HepG2 (cell line): ENCODE measurements at regions not wholly inside any gene's neighbourhood (a gene's known extent, or its start where the extent isn't known, plus 50 kb on each side); places are given as distances from the start of the nearest gene placed in this dataset.

Source experiments
- ATAC-seq: fragments of 200-7000 bp; cut with Tn5 transposase; 3 replicates; pipeline ENCODE4 v1.9.1; 2020; ENCODE audit warnings: mild to moderate bottlenecking, moderate library complexity
- BruUV-seq: library from RNA; stranded (reverse); fragments of 400-500 nt; replicated peaks from 2 replicates; lab custom pipeline; 2021; lab: Mats Ljungman, UMichigan
- CTCF ChIA-PET: fragments of 300-600 bp; formaldehyde crosslinking; extraction: SDS; loops from one replicate; lab custom pipeline; 2021; ENCODE audit warnings: low total read pairs, inconsistent platforms, low intra/inter-chr PET ratio; lab: Yijun Ruan, JAX
- POLR2A ChIA-PET: fragments of 350-600 bp; sonication (Branson Sonifier 250); formaldehyde crosslinking; loops from one replicate; lab custom pipeline; 2020; ENCODE audit warnings: antibody characterized with exemption, inconsistent platforms; lab: Yijun Ruan, JAX
- DNase-seq: peaks from one replicate; pipeline ENCODE4 v3.0.0-alpha.2; 2015; ENCODE audit warnings: low spot score
- FAIRE-seq: peaks from 3 replicates; lab custom pipeline; 2011; peaks lifted over from hg19 to GRCh38; lab: Jason Lieb, UNC
- H2AFZ ChIP-seq: one replicate; pipeline ENCODE4 v1.6.1; 2011; ENCODE audit warnings: low read length, inconsistent platforms
- H3K27ac ChIP-seq: fragments of 300-600 bp; 3 replicates; pipeline ENCODE4 v1.8.0; 2011; ENCODE audit warnings: mixed run types, mild to moderate bottlenecking, mixed read lengths, low read length, inconsistent platforms; ENCODE audit not compliant: insufficient read depth; ENCODE audit errors: extremely low read length
- H3K27me3 ChIP-seq, 2 experiments: fragments of 200-600 bp in 1 of 2; 2 replicates in 1 of 2; 3 replicates in 1 of 2; pipeline versions ENCODE4 v1.6.0 to v1.8.0; 2011; ENCODE audit warnings: low read length in 2 of 2, mild to moderate bottlenecking in 2 of 2, moderate library complexity in 2 of 2, inconsistent platforms in 1 of 2; ENCODE audit not compliant: insufficient read depth in 2 of 2, control insufficient read depth in 1 of 2
- H3K36me3 ChIP-seq, 2 experiments: fragments of 200-600 bp in 1 of 2; replicated peaks in 1 of 2; 2 replicates in 1 of 2; 3 replicates in 1 of 2; pipeline versions ENCODE4 v1.5.1 to v1.8.0; 2011; ENCODE audit warnings: low read length in 2 of 2, inconsistent platforms in 1 of 2; ENCODE audit not compliant: insufficient read depth in 2 of 2, control insufficient read depth in 1 of 2
- H3K4me1 ChIP-seq: 2 replicates; pipeline ENCODE4 v1.5.1; 2012; ENCODE audit warnings: low read length, inconsistent platforms; ENCODE audit not compliant: insufficient read depth
- H3K4me2 ChIP-seq: 2 replicates; pipeline ENCODE4 v1.6.0; 2011; ENCODE audit warnings: low read depth, low read length, inconsistent platforms
- H3K4me3 ChIP-seq, 3 experiments: fragments of 200-600 bp in 1 of 3; sonication (generic), shearing (Covaris generic) in 1 of 3; replicated peaks in 1 of 3; 2 replicates each; pipeline ENCODE4 v1.5.1; 2011 to 2016; ENCODE audit warnings: low read length in 3 of 3, inconsistent platforms in 2 of 3, low read depth in 2 of 3, mild to moderate bottlenecking in 2 of 3, control low read depth in 1 of 3, mixed read lengths in 1 of 3; ENCODE audit not compliant: insufficient read depth in 1 of 3
- H3K79me2 ChIP-seq: one replicate; pipeline ENCODE4 v1.6.1; 2011; ENCODE audit warnings: low read length, inconsistent platforms; ENCODE audit not compliant: insufficient read depth
- H3K9ac ChIP-seq: 2 replicates; pipeline ENCODE4 v1.6.0; 2011; ENCODE audit warnings: mild to moderate bottlenecking, low read depth, low read length, inconsistent platforms; ENCODE audit not compliant: insufficient read depth
- H3K9me3 ChIP-seq: 2 replicates; pipeline ENCODE4 v1.5.1; 2012; ENCODE audit warnings: mild to moderate bottlenecking, low read length
- H4K20me1 ChIP-seq: 2 replicates; pipeline ENCODE4 v1.6.0; 2011; ENCODE audit warnings: inconsistent platforms, mild to moderate bottlenecking, low read length, moderate library complexity; ENCODE audit not compliant: insufficient read depth
- ATF5 ChIP-seq: sonication (generic); formaldehyde crosslinking; IDR thresholded peaks from 2 replicates; pipeline ENCODE4 v1.4.0; 2020; ENCODE audit warnings: mild to moderate bottlenecking, low read depth, missing genetic modification reagents
- HDAC6 ChIP-seq: fragments of 200-600 bp; sonication (generic); IDR thresholded peaks from 2 replicates; pipeline ENCODE4 v1.7.0; 2017; ENCODE audit warnings: mild to moderate bottlenecking, antibody characterized with exemption, low read length, low read depth
- STAG1 ChIP-seq: sonication (generic); formaldehyde crosslinking; IDR thresholded peaks from 2 replicates; pipeline ENCODE4 v1.4.0; 2020; ENCODE audit warnings: missing genetic modification reagents
- U2AF1 ChIP-seq: fragments of 200-400 bp; formaldehyde crosslinking; optimal IDR thresholded peaks from 2 replicates; pipeline ENCODE3; 2017; ENCODE audit warnings: mild to moderate bottlenecking, low read depth, low read length
- ZNF557 ChIP-seq: sonication (generic); formaldehyde crosslinking; IDR thresholded peaks from 2 replicates; pipeline ENCODE4 v1.4.0; 2020; ENCODE audit warnings: missing genetic modification reagents
- ZNF687 ChIP-seq: sonication (generic); formaldehyde crosslinking; IDR thresholded peaks from 2 replicates; pipeline ENCODE4 v1.5.1; 2020; ENCODE audit warnings: mild to moderate bottlenecking, missing genetic modification reagents, moderate library complexity
- WGBS: methylation state at CpG from one replicate; pipeline ENCODE4 v1.1.6; 2017; ENCODE audit warnings: low lambda C conversion rate; 5-methylcytosine and 5-hydroxymethylcytosine counted together
- in situ Hi-C: cut with HindIII; loops from 2 replicates; pipeline ENCODE4 v1.10.0; 2017; ENCODE audit warnings: low pct_unique_long_range_greater_than_20kb; ENCODE audit not compliant: extremely low pct_ligation_motif_present
- intact Hi-C: fragments of 100-400 bp; cut with micrococcal nuclease; formaldehyde crosslinking; loops from one replicate; pipeline ENCODE4 v1.10.0; 2022; ENCODE audit not compliant: unreplicated experiment
- TF ChIP-seq, protein P1 (sequence below): sonication (generic); formaldehyde crosslinking; IDR thresholded peaks from 2 replicates; pipeline ENCODE4 v1.5.0; 2020; ENCODE audit warnings: mild to moderate bottlenecking, missing genetic modification reagents, moderate library complexity
- TF ChIP-seq, protein P2 (sequence below): sonication (generic); formaldehyde crosslinking; IDR thresholded peaks from 2 replicates; pipeline ENCODE4 v1.5.1; 2020; ENCODE audit warnings: missing genetic modification reagents, mild to moderate bottlenecking, borderline replicate concordance
- TF ChIP-seq, protein P3 (sequence below): sonication (generic); formaldehyde crosslinking; IDR thresholded peaks from 2 replicates; pipeline ENCODE4 v1.4.0; 2020; ENCODE audit warnings: missing genetic modification reagents

DNA sequence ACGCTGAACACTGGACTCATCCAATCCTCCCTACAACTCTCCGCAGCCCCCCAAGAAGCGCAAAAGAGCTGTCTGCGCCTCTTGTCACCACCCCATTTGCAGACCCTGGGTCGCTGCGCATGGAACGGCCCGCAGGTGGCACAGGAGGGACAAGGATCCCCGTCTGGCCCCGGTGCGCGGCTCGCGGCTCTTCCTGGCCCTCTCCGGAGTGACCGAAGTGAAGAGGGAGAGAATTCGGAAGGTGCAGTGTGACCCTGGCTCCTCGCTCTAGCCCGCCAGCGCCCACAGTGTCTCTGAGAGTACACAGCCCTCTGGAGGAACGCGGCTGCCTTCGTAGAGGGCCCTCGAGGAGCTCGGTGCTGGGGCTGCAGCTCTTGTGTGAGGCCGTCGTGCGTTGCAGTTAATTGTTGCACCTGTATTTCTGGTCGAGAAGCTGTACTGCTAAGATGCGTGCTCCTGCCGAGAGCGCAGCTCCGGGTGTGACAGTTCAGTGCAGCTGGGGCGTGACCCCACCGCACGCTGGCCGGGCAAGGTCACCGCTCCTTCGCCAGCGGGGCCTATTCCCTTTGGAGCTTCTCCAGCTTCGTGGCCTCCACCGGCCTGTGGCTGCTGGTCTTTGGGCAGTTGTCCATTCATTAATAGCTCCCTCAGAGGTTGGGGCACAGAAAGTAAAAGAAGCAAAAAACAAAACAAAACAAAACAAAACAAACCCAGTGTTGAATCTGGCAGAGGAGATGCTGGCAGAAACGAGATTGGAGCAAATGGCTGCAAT lies 119.0 kb downstream of the SEC23IP start:
- FAIRE-seq, result no peak
- peak overlapping the region; percentile 68 for H3K4me2 ChIP-seq
- no peak overlapping the region for H2AFZ ChIP-seq
- H3K27me3 ChIP-seq, result peaks cover 3 to 30% of the 10 kb centered on the region in 2 experiments; a peak in 4 of 5 replicates
- H3K4me1 ChIP-seq, result 0 out of 2 replicates have a peak, but pooled peaks cover 5% of the 10 kb centered on the region
- H3K36me3 ChIP-seq, result no peaks in the 10 kb centered on the region
- H3K9me3 ChIP-seq, result no peaks in the 10 kb centered on the region
- POLR2A ChIA-PET, result no interaction called here
- CTCF ChIA-PET, result no interaction called here
- peak; percentile 84 for ATAC-seq
- H3K27ac ChIP-seq, result no peak overlapping the region
- H3K4me3 ChIP-seq, result peak overlapping the region in 1 of 3 experiments; percentile 56; a peak in 1 of 6 replicates
- DNase-seq, result no peak
- WGBS, result 19% methylated on average over 26 of the region's 43 CpGs
- in situ Hi-C loops, result no loop called here
- no TSS peak for BruUV-seq
- no peak overlapping the region for H3K9ac ChIP-seq
- intact Hi-C loops, result no loop called here
- H3K79me2 ChIP-seq, result no peaks in the 10 kb centered on the region
- no peaks in the 10 kb centered on the region for H4K20me1 ChIP-seq
- TF ChIP-seq ZNF557 (no peak), ATF5 (CRISPR knock-in tag) (no peak), STAG1 (CRISPR knock-in tag) (peak; percentile 24; the same call in 1 of the 2 replicates), ZNF687 (CRISPR knock-in tag) (peak; percentile 32; the same call in 1 of the 2 replicates), U2AF1 (no peak), HDAC6 (no peak)
- TF ChIP-seq, protein P1, sequence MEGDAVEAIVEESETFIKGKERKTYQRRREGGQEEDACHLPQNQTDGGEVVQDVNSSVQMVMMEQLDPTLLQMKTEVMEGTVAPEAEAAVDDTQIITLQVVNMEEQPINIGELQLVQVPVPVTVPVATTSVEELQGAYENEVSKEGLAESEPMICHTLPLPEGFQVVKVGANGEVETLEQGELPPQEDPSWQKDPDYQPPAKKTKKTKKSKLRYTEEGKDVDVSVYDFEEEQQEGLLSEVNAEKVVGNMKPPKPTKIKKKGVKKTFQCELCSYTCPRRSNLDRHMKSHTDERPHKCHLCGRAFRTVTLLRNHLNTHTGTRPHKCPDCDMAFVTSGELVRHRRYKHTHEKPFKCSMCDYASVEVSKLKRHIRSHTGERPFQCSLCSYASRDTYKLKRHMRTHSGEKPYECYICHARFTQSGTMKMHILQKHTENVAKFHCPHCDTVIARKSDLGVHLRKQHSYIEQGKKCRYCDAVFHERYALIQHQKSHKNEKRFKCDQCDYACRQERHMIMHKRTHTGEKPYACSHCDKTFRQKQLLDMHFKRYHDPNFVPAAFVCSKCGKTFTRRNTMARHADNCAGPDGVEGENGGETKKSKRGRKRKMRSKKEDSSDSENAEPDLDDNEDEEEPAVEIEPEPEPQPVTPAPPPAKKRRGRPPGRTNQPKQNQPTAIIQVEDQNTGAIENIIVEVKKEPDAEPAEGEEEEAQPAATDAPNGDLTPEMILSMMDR, result peak; percentile 51
- TF ChIP-seq, protein P2, sequence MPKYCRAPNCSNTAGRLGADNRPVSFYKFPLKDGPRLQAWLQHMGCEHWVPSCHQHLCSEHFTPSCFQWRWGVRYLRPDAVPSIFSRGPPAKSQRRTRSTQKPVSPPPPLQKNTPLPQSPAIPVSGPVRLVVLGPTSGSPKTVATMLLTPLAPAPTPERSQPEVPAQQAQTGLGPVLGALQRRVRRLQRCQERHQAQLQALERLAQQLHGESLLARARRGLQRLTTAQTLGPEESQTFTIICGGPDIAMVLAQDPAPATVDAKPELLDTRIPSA (CRISPR knock-in tag), result no peak
- TF ChIP-seq, protein P3, sequence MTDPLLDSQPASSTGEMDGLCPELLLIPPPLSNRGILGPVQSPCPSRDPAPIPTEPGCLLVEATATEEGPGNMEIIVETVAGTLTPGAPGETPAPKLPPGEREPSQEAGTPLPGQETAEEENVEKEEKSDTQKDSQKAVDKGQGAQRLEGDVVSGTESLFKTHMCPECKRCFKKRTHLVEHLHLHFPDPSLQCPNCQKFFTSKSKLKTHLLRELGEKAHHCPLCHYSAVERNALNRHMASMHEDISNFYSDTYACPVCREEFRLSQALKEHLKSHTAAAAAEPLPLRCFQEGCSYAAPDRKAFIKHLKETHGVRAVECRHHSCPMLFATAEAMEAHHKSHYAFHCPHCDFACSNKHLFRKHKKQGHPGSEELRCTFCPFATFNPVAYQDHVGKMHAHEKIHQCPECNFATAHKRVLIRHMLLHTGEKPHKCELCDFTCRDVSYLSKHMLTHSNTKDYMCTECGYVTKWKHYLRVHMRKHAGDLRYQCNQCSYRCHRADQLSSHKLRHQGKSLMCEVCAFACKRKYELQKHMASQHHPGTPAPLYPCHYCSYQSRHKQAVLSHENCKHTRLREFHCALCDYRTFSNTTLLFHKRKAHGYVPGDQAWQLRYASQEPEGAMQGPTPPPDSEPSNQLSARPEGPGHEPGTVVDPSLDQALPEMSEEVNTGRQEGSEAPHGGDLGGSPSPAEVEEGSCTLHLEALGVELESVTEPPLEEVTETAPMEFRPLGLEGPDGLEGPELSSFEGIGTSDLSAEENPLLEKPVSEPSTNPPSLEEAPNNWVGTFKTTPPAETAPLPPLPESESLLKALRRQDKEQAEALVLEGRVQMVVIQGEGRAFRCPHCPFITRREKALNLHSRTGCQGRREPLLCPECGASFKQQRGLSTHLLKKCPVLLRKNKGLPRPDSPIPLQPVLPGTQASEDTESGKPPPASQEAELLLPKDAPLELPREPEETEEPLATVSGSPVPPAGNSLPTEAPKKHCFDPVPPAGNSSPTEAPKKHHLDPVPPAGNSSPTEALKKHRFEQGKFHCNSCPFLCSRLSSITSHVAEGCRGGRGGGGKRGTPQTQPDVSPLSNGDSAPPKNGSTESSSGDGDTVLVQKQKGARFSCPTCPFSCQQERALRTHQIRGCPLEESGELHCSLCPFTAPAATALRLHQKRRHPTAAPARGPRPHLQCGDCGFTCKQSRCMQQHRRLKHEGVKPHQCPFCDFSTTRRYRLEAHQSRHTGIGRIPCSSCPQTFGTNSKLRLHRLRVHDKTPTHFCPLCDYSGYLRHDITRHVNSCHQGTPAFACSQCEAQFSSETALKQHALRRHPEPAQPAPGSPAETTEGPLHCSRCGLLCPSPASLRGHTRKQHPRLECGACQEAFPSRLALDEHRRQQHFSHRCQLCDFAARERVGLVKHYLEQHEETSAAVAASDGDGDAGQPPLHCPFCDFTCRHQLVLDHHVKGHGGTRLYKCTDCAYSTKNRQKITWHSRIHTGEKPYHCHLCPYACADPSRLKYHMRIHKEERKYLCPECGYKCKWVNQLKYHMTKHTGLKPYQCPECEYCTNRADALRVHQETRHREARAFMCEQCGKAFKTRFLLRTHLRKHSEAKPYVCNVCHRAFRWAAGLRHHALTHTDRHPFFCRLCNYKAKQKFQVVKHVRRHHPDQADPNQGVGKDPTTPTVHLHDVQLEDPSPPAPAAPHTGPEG (CRISPR knock-in tag), result no peak
